ENCODE measurements at regions not wholly inside any gene's neighbourhood (a gene's known extent, or its start where the extent isn't known, plus 50 kb on each side); places are given as distances from the start of the nearest gene placed in this dataset.

GRCh38 chr5:102077920-102078319 lies 218.2 kb downstream of the SLCO4C1 start:
- no peak for TF ChIP-seq CTCF (IDR thresholded peaks at IDR 0.05; ENCODE audit: borderline replicate concordance, extremely low read depth, low read length, poor library complexity, severe bottlenecking)
- TF ChIP-seq EZH2 (IDR thresholded peaks at IDR 0.05; ENCODE audit: borderline replicate concordance, low read depth, low read length, severe bottlenecking): no peak

Measured in DND-41 (cell line).